ENCODE measurements at regions not wholly inside any gene's neighbourhood (a gene's known extent, or its start where the extent isn't known, plus 50 kb on each side); places are given as distances from the start of the nearest gene placed in this dataset.

DNA sequence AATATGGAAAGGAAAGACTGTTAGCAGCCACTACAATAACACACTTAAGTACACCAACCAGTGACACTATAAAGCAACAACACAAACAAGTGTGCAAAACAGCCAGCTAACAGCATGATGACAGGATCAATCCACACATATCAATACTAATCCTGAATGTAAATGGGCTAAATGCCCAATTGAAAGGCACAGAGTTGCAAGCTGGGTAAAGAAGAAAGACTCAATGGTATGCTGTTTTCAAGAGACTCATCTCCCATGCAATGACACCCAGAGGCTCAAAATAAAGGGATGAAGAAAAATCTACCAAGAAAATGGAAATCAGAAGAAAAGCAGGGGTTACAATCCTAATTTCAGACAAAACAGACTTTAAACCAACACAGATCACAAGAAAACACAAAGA, 94.2 kb upstream of the ENPEP start:
- Histone ChIP-seq H2BK5ac (ENCODE audit: insufficient read length, low read length) (no peak overlapping the region), H2BK120ac (ENCODE audit: low read depth, low read length, poor library complexity, severe bottlenecking) (no peak overlapping the region), H4K91ac (ENCODE audit: insufficient read length, low read depth, low read length) (no peak overlapping the region), H2BK12ac (ENCODE audit: insufficient read length, low read depth, low read length) (no peak overlapping the region), H3K14ac (ENCODE audit: insufficient read depth, low read length) (no peak overlapping the region), H4K5ac (ENCODE audit: insufficient read length, low read depth, low read length) (no peak overlapping the region), H2BK20ac (ENCODE audit: low read depth, low read length, poor library complexity, severe bottlenecking) (no peak overlapping the region), H3T11ph (ENCODE audit: low read length) (no peak overlapping the region), H2AFZ (ENCODE audit: low read length) (no peak overlapping the region), H3K79me1 (ENCODE audit: insufficient read depth, low read depth, low read length, poor library complexity, severe bottlenecking) (no peaks in the 10 kb centered on the region), H3K23me2 (ENCODE audit: insufficient read length, low read depth, low read length, poor library complexity, severe bottlenecking) (no peaks in the 10 kb centered on the region), H2BK15ac (ENCODE audit: low read depth, low read length) (no peak overlapping the region), H3K79me2 (ENCODE audit: insufficient read depth, low read length) (no peaks in the 10 kb centered on the region), H4K8ac (replicated peaks; ENCODE audit: insufficient read length, low read depth, low read length) (no peak overlapping the region), H3K27ac (ENCODE audit: insufficient read length, low read depth, low read length) (no peak overlapping the region), H3K23ac (ENCODE audit: insufficient read length, low read depth, low read length) (no peak overlapping the region), H3K9me3 (ENCODE audit: control insufficient read depth, low read depth, low read length) (no peaks in the 10 kb centered on the region), H3K4me1 (ENCODE audit: insufficient read depth, low read length) (no peaks in the 10 kb centered on the region), H3K18ac (ENCODE audit: insufficient read length, low read depth, low read length) (no peak overlapping the region), H4K20me1 (ENCODE audit: control insufficient read depth, insufficient read depth, insufficient read length) (no peaks in the 10 kb centered on the region), H2AK5ac (ENCODE audit: insufficient read length, low read length) (no peak overlapping the region), H3K9ac (ENCODE audit: extremely low read depth, insufficient read length, low read length) (no peak overlapping the region), H3K4me2 (ENCODE audit: insufficient read depth, insufficient read length, low read length) (no peak overlapping the region), H3K27me3 (ENCODE audit: insufficient read depth, low read length) (no peaks in the 10 kb centered on the region), H3K4ac (ENCODE audit: low read depth, low read length) (no peak overlapping the region), H3K56ac (ENCODE audit: insufficient read length, low read depth, low read length) (no peak overlapping the region)
- no peak for TF ChIP-seq CTCF (conservative IDR thresholded peaks at IDR 0.05)
- Mint-ChIP-seq H3K36me3 (ENCODE audit: insufficient read depth in 1 of 3, low read depth in 3 of 3) (peaks cover 2 to 25% (median 14%) of the 10 kb centered on the region in 3 experiments; a peak in 6 of 7 replicates), H3K27ac (no peak overlapping the region), H3K9me3 (peaks cover 16 to 19% of the 10 kb centered on the region in 2 experiments), H3K4me1 (peaks cover 0 to 3% of the 10 kb centered on the region in 2 experiments; a peak in 1 of 4 replicates), H3K4me3 (no peak overlapping the region), H3K27me3 (ENCODE audit: low read depth) (peaks cover 6% of the 10 kb centered on the region)
- DNase-seq: no peak

Data from H9 (cell line).